Medulla oblongata (tissue), 1 donor: ENCODE measurements at regions not wholly inside any gene's neighbourhood (a gene's known extent, or its start where the extent isn't known, plus 50 kb on each side); places are given as distances from the start of the nearest gene placed in this dataset.
A peak's percentile ranks its signal among the peaks of the same experiment; 100 is the strongest.

Experiments used
- DNase-seq: peaks from one replicate; pipeline ENCODE4 v3.0.0-alpha.2; 2015; ENCODE audit errors: extremely low spot score

GRCh38 chr2:163541943-163542342 lies 193.9 kb downstream of the FIGN start:
- DNase-seq, result no peak

GRCh38 chr2:163541495-163541894 lies 194.3 kb downstream of the FIGN start:
- DNase-seq, result no peak

DNA sequence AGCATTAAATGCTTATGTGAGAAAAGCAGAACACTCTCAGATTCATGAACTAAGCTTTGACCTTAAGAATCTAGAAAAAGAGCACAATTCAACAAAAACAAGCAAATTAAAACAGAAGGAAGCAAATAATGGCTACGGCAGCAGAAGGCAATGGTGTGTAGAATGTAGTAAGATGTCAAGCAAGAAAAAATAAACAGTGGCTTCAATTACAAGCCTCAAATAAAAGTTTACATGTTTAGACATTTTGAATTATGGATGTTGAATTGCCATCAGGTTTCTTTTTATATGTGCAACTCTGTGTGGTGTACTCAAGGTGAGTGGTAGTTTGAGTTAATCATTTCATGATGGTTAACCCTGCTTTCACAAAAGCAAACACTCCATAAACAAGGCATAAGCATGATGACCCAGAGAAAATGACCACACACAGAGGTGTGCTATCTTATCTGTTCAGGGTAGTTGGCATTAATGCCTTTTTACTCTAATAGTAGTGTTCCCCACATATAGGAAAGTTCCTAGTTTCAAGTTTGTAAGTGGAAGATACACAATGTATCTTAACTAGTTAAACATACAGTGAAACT lies 207.1 kb downstream of the FIGN start:
- DNase-seq, result no peak

DNA sequence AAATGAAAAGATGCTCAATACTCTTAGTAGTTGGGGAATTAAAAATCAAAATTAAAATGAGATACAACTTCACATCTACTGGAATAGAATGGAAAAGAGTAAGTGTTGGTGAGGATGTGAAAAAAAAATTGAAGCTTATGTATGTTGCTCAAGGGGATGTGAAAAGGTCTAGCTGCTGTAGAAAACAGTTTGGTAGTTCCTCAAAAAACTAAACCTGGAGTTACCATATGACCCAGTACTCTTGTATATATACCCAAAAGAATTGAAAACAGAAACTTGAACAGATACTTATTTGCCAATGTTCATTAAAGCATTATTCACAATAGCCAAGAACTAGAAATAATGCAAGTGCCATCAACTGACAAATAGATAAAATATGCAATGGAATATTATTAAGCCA lies 208.4 kb downstream of the FIGN start:
- DNase-seq, result no peak

- no peak for DNase-seq
Measured at GRCh38 chr2:163518762-163519161, 217.0 kb downstream of the FIGN start.

DNA sequence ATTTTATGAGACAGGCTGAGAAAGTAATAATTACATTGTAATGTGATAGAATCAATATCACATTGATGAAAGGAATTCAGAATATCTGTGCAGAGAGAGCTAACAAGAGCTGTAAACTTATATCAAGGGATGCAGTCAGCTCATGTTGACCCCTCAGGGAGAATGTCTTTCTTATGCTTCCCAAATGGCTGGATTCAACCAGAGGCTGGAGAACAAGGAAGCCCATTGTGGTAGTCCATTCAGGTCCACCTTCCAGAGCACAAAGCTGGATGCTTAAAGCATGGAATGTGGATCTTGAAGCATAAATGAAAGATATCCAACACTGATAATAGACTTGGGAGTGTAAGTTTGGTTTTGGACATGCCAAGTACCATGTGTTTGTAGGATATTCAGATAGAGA lies 220.0 kb downstream of the FIGN start:
- no peak for DNase-seq

GRCh38 chr2:163505281-163505680 lies 230.5 kb downstream of the FIGN start:
- DNase-seq, result no peak

DNA sequence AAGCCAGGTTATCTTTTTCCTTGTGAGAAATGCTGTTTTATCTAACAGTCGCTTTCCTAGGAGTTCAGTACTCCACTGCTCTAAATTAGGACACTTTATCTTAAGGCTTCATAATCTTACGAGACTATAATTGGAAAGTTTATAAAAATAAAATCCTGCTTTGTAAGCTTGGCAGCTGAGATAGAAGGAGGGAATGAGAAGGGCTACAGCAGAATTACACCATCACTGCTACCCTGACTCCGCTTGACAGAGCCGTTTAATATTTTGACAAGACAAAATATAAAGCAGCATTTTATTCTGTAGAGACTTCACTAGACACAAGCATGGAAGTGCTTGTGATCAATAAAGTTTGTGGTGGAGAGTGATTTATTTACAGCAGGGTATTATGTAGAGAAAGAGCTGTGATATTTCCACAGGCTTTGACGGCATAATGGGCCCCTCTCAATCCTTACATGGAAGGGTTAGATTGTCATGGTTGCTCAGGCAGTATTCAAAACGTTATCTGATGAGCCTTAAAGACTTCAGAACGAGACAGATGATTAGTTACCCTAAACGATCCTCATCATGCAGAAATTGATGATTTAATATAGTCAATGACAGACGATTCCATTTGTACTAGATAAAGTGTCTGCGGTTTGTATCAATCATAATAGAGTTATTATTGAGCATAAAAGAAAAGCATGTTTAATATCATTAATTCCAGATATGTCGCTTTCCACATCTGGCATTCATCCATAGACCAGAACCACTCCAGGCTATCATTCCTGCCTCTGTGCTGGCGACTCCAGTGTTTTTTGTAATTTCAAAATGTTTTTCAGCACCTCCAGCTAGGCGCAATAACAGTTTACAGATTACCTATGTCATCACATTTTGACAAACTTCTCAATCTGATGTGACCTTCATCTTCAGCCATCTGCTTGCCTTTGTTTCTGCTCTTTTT lies 242.2 kb downstream of the FIGN start:
- no peak for DNase-seq

DNA sequence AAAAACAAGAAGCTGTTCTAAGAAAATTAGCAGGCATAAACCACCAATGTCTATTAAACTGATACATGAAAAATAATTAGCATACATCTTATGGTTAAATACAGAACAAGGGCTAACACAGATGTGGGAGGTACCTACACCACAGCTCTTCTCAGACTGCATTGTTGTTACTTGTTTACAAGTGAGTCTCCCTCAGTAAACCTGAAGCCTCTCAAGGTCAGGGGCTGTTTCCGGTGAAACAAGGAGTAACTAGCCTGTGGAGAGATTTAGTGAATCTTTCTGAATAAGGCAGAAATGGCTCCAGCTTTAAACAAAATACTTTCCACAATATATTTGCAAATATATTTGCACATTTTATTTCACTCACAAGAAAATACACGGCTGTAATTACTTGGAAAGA lies 244.0 kb downstream of the FIGN start:
- DNase-seq, result no peak

- no peak for DNase-seq
Measured at GRCh38 chr2:163490281-163490680, 245.5 kb downstream of the FIGN start.

- no peak for DNase-seq
Measured at GRCh38 chr2:163481515-163481914, 254.3 kb downstream of the FIGN start.

DNA sequence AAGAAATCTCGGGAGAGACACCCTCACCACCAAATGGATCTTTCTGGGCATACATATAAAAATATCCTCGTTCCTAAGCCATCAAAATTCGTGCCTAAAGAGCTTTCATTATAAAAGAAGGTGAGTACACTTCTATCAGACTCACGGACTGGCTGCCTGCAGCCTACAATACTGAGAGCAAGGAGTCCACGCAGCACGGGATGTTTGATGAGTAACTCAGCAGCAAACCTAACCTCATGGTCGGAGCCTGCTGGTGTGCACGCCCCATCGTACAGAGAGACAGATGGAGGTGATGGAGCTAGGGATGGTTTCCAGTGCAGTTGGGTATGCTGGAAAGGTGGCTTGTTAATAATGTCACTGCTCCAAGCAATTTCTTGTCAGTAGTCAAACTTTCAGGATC lies 256.2 kb downstream of the FIGN start:
- no peak for DNase-seq

GRCh38 chr2:163475815-163476214 lies 260.0 kb downstream of the FIGN start:
- no peak for DNase-seq

GRCh38 chr2:163474889-163475288 lies 260.9 kb downstream of the FIGN start:
- DNase-seq, result no peak

GRCh38 chr2:163474319-163474744 lies 261.5 kb downstream of the FIGN start:
- DNase-seq, result no peak

DNA sequence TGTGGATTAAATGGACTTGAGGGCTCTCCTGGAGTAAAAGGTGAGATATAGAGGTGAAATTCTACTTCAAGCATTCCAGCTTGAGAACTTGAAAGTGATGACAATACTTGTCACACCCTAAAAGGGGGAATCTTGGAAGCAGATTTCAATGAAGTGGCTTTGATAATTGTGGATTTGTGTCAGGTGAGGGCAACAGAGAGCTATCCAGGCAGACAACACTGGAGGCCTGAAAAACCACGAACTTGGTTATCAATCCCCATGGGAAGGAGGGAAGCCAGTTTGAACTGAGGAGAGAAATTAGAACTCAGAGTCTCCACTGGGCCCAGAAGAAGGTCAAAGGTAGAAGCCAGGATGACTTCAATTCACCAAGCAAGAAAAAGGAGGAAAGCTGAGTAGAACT lies 263.9 kb downstream of the FIGN start:
- DNase-seq, result no peak

DNA sequence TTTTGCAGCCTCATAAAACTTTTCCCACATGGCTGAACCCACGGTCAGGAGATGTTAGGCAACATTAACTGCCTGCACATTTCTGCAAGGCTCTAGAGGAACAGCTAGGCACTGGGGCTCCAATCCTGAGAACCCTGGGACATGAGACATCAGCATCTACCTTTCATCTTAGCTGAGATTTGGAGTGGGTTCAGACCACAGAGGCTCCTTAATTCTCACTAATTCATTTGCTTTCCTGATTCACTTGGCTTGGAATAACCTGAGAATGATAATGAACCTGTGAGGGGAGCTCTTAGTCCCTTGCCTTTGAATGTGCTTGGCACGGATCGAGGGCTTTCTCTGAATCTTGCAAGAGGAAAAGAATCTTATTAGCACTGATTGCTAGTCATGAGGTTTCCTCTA lies 266.2 kb downstream of the FIGN start:
- peak; percentile 18 for DNase-seq

DNA sequence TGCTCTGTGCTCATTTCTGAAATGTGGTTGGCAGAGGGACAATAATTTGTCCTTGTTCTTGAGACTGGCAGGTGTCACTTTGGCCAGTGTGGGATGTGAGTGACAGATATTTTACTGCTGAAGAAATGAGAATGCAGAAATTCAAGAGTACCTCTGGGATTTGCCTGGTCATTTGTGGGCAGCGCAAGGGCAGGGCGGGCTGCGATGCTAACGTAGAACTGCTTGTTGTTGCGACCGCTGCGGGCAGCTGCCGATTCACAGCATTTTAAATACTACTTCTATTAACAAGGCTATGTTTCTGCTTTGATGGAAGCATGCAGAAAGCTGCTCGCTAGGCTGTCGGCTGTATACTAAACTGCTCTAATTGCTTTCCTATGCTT lies 268.6 kb downstream of the FIGN start:
- no peak for DNase-seq

DNA sequence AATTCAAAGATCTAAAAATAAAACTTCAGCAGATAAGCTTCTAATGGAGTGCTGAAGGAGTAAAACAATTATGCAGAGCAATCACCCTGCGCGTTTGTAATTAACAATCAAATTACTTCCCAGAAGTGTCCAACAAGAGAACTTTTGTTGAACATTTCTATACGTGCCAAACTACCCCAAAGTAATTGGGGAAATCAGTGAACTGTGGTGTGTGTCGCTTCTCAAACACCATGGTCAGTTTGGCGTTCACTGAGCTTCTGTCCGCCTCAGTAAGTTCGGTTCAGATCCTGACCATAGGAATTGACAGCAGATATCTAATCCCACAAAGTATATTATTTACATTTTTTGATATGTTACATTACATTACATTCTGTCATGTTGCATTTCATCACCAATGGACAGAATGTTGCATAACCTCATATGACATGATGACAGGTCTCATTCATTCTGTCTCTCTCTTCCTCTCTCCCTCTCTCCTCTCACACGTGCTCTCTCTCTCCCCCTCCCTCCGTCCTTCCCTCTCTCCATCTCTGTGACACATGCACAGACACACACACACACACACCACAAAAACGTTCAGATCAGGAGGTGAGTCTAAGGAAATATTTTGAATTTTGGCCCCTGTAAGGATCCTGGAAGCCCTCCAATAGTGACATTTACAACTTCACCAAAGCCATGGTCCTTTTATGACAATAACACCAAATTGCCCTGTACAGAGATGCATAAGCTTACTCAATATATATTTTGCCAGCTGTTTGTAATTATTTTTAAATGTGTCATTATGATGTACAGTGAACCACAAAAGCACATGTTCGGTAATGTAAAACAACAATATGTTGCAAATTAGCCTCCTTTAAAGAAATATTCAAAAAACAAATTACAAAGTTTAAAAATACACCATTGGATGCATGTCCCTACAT lies 269.2 kb downstream of the FIGN start:
- no peak for DNase-seq

GRCh38 chr2:163465440-163465839 lies 270.4 kb downstream of the FIGN start:
- DNase-seq, result no peak

DNA sequence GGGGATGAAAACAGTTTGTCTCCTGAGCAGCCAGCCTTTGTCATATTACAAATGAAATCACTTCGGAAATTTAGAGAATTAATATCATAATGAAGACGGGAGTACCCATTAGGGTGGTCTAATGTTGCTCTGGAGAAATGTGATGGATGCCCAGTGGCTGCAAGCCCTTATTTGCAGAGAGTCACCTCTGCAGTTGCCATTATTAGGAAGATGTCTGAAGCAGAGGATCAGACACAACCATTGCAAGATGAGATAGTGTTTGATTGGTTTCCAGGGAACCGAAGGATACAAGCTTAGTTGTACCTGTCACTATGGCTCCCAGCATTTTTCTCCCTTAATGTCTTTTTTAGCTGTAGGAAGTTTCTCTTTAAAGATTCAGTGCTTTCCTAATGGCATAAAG lies 272.4 kb downstream of the FIGN start:
- DNase-seq, result no peak

GRCh38 chr2:163462993-163463392 lies 272.8 kb downstream of the FIGN start:
- DNase-seq, result no peak
